ENCODE measurements at regions not wholly inside any gene's neighbourhood (a gene's known extent, or its start where the extent isn't known, plus 50 kb on each side); places are given as distances from the start of the nearest gene placed in this dataset.

DNA sequence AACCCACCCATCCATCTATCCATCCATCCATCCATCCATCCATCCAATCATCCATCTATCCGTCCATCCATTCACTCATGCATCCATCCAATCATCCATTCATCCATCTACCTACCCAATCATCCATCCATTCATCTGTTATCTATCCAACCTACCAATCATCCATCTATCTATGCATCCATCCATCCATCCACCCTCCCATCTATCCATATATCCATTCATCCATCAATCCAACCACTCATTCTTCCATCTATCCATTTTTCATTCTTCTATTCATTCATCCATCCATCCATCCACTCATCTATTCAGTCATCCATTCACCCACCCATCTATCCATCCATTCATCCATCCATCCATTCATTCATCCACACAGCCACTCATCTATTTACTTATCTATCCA is 80.1 kb upstream of the SHOX start:
- H3K27ac Mint-ChIP-seq = no peak overlapping the region
- H3K36me3 Mint-ChIP-seq (ENCODE audit: low read depth) = no peaks in the 10 kb centered on the region
- H3K9ac ChIP-seq (ENCODE audit: extremely low read depth, low read length, poor library complexity, severe bottlenecking) = no peak overlapping the region
- 77 to 92% methylated on average over 1 of the region's 1 CpG for WGBS, 2 experiments (ENCODE audit: insufficient coverage in 1 of 2, insufficient read length in 1 of 2)
- H3K4me1 Mint-ChIP-seq = no peaks in the 10 kb centered on the region
- H3K27me3 Mint-ChIP-seq (ENCODE audit: insufficient read depth) = peaks cover 12% of the 10 kb centered on the region
- H3K36me3 ChIP-seq (ENCODE audit: control insufficient read depth, insufficient read depth, low read length) = no peaks in the 10 kb centered on the region
- no peak overlapping the region for H3K4me3 ChIP-seq (ENCODE audit: low read length)
- no peak for DNase-seq
- TF ChIP-seq, protein P1, sequence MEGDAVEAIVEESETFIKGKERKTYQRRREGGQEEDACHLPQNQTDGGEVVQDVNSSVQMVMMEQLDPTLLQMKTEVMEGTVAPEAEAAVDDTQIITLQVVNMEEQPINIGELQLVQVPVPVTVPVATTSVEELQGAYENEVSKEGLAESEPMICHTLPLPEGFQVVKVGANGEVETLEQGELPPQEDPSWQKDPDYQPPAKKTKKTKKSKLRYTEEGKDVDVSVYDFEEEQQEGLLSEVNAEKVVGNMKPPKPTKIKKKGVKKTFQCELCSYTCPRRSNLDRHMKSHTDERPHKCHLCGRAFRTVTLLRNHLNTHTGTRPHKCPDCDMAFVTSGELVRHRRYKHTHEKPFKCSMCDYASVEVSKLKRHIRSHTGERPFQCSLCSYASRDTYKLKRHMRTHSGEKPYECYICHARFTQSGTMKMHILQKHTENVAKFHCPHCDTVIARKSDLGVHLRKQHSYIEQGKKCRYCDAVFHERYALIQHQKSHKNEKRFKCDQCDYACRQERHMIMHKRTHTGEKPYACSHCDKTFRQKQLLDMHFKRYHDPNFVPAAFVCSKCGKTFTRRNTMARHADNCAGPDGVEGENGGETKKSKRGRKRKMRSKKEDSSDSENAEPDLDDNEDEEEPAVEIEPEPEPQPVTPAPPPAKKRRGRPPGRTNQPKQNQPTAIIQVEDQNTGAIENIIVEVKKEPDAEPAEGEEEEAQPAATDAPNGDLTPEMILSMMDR (conservative IDR thresholded peaks at IDR 0.05) = no peak
- H3K4me3 Mint-ChIP-seq = no peak overlapping the region
- no peaks in the 10 kb centered on the region for H3K27me3 ChIP-seq (ENCODE audit: control insufficient read depth, insufficient read depth, low read length, poor library complexity, severe bottlenecking)
- no peaks in the 10 kb centered on the region for H3K4me1 ChIP-seq (ENCODE audit: control insufficient read depth, insufficient read depth, low read length)
- peaks cover 6% of the 10 kb centered on the region for H3K9me3 Mint-ChIP-seq
- no peak overlapping the region for H3K27ac ChIP-seq (ENCODE audit: low read depth, low read length)
- H3K9me3 ChIP-seq (ENCODE audit: control insufficient read depth, low read length) = no peaks in the 10 kb centered on the region

DNA sequence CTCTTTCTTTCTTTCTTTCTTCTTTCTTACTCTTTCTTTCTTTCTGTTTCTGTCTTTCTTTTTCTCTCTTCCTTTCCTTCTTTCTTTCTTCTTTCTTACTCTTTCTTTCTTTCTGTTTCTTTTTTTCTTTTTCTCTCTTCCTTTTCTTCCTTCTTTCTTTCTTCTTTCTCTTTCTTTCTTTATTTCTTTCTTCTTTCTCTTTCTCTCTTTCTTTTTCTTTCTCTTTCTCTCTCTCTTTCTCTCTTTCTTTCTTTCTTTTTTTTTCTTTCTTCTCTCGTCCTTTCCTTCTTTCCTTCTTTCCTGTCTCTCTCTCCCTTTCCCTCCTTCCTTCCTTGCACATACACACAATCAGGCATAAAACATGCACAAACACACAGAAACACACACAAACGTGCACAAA is 79.3 kb upstream of the SHOX start:
- H3K27ac ChIP-seq (ENCODE audit: low read depth, low read length) = no peak overlapping the region
- H3K36me3 Mint-ChIP-seq (ENCODE audit: low read depth) = no peaks in the 10 kb centered on the region
- no peak overlapping the region for H3K4me3 ChIP-seq (ENCODE audit: low read length)
- H3K4me1 ChIP-seq (ENCODE audit: control insufficient read depth, insufficient read depth, low read length) = no peaks in the 10 kb centered on the region
- no peak overlapping the region for H3K27ac Mint-ChIP-seq
- WGBS, 2 experiments (ENCODE audit: insufficient coverage in 1 of 2, insufficient read length in 1 of 2) = 60 to 71% methylated on average over 1 to 2 of the region's 2 CpGs
- no peak overlapping the region for H3K4me3 Mint-ChIP-seq
- no peak overlapping the region for H3K9ac ChIP-seq (ENCODE audit: extremely low read depth, low read length, poor library complexity, severe bottlenecking)
- H3K36me3 ChIP-seq (ENCODE audit: control insufficient read depth, insufficient read depth, low read length) = no peaks in the 10 kb centered on the region
- no peaks in the 10 kb centered on the region for H3K9me3 ChIP-seq (ENCODE audit: control insufficient read depth, low read length)
- no peaks in the 10 kb centered on the region for H3K27me3 ChIP-seq (ENCODE audit: control insufficient read depth, insufficient read depth, low read length, poor library complexity, severe bottlenecking)
- peaks cover 6% of the 10 kb centered on the region for H3K9me3 Mint-ChIP-seq
- H3K4me1 Mint-ChIP-seq = no peaks in the 10 kb centered on the region
- peaks cover 12% of the 10 kb centered on the region for H3K27me3 Mint-ChIP-seq (ENCODE audit: insufficient read depth)
- no peak for DNase-seq
- TF ChIP-seq, protein P1 (conservative IDR thresholded peaks at IDR 0.05) = no peak

DNA sequence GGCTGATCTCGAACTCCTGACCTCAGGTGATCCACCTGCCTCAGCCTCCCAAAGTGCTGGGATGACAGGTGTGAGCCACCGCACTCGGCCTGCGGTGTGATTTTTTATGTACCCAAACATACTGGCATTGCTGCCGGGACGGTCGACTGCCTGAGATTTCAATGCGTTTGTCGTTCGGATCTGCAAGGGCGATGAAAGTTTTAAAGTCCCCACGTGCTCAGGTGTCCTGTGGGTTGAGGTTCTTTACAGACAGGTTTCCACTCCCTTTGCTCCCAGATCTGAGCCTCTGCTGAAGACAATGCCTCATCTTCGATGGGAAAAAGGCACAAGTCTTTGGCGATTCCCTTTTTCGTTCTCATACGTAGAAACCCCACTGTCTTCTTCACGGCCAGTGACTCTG is 78.1 kb upstream of the SHOX start:
- Histone ChIP-seq H3K9me3 (ENCODE audit: control insufficient read depth, low read length) (no peaks in the 10 kb centered on the region), H3K4me1 (ENCODE audit: control insufficient read depth, insufficient read depth, low read length) (no peaks in the 10 kb centered on the region), H3K27ac (ENCODE audit: low read depth, low read length) (no peak overlapping the region), H3K9ac (ENCODE audit: extremely low read depth, low read length, poor library complexity, severe bottlenecking) (no peak overlapping the region), H3K4me3 (ENCODE audit: low read length) (no peak overlapping the region), H3K36me3 (ENCODE audit: control insufficient read depth, insufficient read depth, low read length) (no peaks in the 10 kb centered on the region), H3K27me3 (ENCODE audit: control insufficient read depth, insufficient read depth, low read length, poor library complexity, severe bottlenecking) (no peaks in the 10 kb centered on the region)
- 93% methylated on average over 13 to 17 of the region's 17 CpGs for WGBS, 2 experiments (ENCODE audit: insufficient coverage in 1 of 2, insufficient read length in 1 of 2)
- Mint-ChIP-seq H3K36me3 (ENCODE audit: low read depth) (no peaks in the 10 kb centered on the region), H3K4me1 (no peaks in the 10 kb centered on the region), H3K4me3 (no peak overlapping the region), H3K27me3 (ENCODE audit: insufficient read depth) (peaks cover 12% of the 10 kb centered on the region), H3K27ac (no peak overlapping the region), H3K9me3 (peaks cover 6% of the 10 kb centered on the region)
- TF ChIP-seq, protein P1 (conservative IDR thresholded peaks at IDR 0.05) = no peak
- no peak for DNase-seq

All from endodermal cell (in vitro differentiated cells).